HG02678 (cell line): ENCODE measurements at regions not wholly inside any gene's neighbourhood (a gene's known extent, or its start where the extent isn't known, plus 50 kb on each side); places are given as distances from the start of the nearest gene placed in this dataset.

ENCODE experiments used
- ATAC-seq: cut with Tn5 transposase; IDR thresholded peaks from one replicate; pipeline ENCODE4 v1.9.1; 2021; ENCODE audit warnings: mild to moderate bottlenecking, moderate library complexity; ENCODE audit not compliant: unreplicated experiment

DNA sequence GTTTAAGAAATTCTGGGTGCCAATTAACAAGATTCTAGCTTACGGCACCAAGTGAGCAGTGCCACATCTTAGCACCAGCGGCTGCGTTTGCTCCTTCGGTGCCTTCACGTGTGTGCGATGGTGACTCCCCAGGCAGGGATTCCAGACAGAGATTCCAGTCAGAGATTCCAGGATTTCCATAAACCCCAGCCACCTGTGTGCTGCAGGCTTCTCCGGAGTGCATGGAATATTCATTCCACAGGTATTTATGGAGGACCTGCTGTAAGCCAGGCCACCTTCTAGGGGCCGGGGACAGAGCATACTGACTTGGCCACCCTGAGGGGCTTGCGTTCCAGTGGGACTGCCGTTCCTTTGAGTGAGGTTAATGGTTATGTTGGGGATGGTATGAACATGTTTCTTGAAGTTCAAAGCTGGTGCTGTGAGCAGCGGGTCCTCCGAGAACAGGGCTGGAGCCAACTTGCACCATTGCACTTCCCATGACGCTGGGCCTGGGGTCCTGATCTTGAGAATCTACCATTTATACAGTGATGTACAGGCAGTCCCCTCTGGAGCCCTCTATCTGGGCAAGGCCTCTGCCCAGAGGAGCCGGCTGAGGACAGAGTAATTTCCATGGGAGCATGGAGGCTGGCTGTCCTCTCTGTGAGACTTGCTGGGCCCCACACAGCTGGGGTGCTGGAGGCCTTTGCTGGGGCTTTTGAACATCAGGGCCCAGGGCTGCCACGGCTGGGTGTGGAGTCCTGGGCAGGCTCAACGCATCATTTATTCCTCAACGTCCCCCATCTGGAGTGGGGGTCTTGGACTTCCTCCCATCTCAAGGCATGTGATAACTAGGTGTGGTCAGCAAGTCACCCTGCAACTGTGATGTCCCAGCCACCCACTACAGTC, 58.8 kb upstream of the AJAP1 start:
- no peak for ATAC-seq

DNA sequence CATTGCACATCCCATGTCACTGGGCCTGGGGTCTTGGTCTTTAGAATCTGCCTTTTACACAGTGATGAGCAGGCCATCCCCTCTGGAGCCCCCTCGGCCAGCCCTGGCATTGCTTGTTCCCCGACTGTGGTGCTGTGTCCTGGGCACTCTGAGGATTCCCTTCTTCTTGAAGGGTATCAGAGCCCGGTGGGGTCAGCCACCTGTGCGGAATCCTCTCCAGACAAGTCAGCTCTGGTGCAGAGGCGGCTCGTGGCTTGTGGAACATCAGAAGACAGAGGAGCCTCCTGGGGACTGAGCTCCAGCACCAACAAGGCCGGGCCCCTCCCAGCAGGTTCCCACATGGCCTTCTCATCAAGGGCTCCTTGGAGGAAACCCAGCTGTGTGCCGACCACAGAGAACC, 57.9 kb upstream of the AJAP1 start:
- ATAC-seq, result no peak

- ATAC-seq, result no peak
Observed at GRCh38 chr1:4597020-4597419, 57.4 kb upstream of the AJAP1 start.

- no peak for ATAC-seq
Observed at GRCh38 chr1:4598561-4598960, 55.8 kb upstream of the AJAP1 start.

GRCh38 chr1:4599521-4599920, 54.9 kb upstream of the AJAP1 start:
- no peak for ATAC-seq

DNA sequence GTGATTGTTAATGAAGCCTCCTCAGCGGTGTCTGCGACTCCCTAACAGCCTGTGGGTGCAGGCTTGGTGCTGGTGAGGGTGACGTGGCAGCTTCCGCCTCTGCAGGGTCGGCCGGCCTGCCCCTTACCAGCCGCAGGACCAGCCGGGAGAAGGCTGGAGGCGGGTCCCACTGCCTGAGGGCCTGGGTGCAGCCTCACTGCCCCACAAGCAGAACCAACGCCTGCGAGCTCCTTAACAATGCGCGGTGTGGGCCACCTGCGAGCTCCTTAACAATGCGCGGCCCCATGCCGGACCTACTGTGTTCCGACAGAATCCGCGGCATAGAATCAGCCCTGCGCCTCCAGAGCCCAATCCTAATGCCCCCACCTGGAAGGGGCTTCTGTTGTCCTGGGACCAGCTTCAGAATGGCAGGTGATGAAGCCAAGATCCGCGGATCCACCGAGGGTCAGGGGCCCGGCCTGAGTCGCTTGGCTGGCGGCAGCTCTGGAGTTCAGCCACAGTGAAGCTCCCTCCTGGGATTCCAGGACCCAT, 54.4 kb upstream of the AJAP1 start:
- no peak for ATAC-seq

DNA sequence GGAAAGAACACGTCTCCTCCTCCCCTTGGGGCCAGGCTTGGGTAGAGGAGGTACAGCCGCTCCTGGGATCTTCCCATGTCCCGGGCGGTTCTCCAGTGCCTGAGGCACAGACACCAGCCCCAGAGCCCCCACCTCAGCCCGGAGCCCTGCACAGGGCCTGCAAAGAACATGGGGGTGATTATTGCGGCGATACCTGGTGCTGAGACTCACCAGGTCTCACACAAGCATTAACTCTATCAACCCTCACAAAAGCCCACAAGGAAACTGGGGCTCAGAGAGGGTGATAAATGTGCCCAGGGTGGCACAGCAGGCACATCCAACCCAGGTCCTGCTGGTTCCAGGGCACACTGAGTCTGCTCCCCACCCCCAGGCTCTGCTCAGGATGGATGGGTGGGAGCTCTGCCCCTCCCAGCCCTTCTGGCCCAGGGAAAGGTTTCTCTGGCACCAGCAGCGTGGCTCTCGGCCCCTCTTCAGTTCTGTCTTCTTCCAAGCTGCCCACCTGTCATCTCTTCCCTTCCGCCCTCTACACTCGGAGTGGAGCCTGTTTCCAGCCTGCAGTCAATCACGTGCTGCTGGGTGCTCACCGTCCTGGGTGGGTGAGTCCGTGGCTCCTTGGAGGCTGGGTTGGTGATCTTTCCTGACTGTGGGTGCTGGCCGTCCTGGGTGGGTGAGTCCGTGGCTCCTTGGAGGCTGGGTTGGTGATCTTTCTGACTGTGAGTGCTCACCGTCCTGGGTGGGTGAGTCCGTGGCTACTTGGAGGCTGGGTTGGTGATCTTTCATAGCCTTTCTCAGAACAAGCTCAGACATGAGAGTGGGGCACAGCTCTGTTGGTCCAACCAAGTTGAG, 53.6 kb upstream of the AJAP1 start:
- ATAC-seq, result no peak

DNA sequence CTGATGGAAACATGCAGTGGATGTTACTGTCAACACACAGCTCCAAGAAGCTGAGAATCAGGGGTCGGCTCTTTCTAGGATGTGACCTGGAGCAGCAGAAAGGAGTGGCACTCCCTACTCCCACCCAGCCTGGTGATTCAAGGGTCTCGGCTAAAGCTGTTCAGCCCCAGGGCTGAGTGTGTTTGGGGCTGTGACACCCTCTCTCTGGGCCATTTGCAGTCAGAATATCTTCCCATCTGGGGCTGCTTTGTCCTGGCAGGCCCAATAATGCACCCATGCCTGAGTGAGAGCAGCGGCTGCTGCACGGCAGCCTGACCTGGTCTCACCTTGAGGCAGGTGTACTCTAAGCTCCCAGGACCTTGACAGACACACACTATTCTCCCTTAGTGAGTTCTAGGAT, 52.5 kb upstream of the AJAP1 start:
- ATAC-seq, result no peak

- no peak for ATAC-seq
Observed at GRCh38 chr1:4602462-4603294, 51.7 kb upstream of the AJAP1 start.

- ATAC-seq, result no peak
Observed at GRCh38 chr1:4603295-4604110, 50.9 kb upstream of the AJAP1 start.
